GM12892 (cell line): ENCODE measurements at regions not wholly inside any gene's neighbourhood (a gene's known extent, or its start where the extent isn't known, plus 50 kb on each side); places are given as distances from the start of the nearest gene placed in this dataset.

Experiments
- POLR2A ChIP-seq: IDR thresholded peaks from 2 replicates; pipeline ENCODE4 v1.6.1; 2011; ENCODE audit warnings: low read depth, low read length, control low read depth
- POLR2AphosphoS5 ChIP-seq: IDR thresholded peaks from 2 replicates; pipeline ENCODE4 v1.6.1; 2011; ENCODE audit warnings: low read depth, low read length, control low read depth

DNA sequence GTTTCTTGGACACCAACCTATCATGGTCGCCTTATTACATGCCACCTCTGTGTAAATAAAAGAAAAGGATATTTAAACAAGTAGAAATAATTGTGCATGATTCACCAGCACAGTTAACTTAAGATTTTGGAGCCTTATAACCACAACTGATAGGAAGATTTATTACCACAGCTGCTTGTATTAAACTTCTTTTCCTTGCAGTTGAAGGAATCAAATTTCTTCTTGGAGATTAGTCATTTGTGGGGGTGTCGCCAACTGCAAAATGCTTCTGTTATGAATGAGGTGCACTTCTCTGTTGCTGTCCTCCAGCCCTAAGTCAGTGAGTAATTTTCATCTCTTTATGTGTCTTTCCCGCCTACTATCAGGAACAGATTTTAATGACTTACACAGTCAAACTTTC lies 73.3 kb downstream of the OR13H1 start:
- TF ChIP-seq POLR2A (no peak), POLR2AphosphoS5 (no peak)
